GDM1 (cell line): ENCODE measurements at regions not wholly inside any gene's neighbourhood (a gene's known extent, or its start where the extent isn't known, plus 50 kb on each side); places are given as distances from the start of the nearest gene placed in this dataset.
"Not testable (repeated sequence)": the region's sequence is repeated elsewhere in the genome, so short reads cannot be mapped to it uniquely, and the experiment has no call there.

Experiments
- DNase-seq: peaks from one replicate; lab custom pipeline; 2025; lab: John Stamatoyannopoulos, UW

GRCh38 chr2:217366966-217367365 is 507.1 kb upstream of the TNP1 start:
- DNase-seq = no peak

DNA sequence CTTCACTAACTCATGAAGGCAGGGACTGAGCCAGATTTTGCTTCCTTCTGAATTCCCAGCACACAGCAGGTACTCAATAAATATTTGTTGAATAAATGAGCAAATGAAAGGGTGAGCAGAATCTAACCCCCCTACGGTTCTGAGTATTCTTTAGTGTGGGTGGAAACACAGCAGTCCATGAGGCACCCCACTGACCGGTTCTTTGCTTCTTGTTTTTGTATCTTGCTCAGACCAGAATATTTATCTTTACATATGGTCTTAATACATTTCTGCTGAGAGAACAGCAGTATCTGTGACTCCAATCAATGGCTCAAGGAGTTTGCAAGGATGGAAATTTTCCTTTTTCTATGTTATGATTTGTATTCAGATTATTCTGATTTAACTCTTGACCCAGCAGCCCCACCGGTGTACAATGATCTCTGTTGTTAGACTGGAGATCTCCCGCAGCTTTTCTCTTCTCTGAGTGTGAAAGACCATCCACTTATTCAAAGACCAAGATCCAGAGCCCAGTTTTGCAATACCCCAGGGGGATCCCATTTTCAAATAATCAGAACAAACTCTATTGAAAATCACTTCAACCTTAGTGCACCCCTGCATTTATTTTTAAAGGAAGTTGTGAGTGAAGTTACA is 506.5 kb upstream of the TNP1 start:
- no peak for DNase-seq

DNA sequence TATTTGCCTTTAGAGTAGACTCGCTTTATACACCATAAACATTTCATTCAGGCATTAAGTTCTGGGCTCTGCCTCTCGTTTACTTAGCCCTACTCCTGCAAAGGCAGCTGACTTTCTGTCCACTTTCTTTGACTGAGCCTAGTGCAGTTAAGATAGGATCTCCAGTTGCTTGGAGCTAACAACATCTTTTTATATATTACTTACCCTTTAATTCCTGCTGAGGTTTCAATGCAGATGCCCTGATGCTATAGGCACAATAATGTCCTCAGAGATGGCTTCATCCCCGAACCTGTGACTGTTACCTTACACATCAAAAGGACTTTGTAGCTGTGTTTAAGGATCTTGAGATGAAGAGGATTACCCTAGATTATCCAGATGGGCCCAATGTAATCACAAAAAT is 505.8 kb upstream of the TNP1 start:
- no peak for DNase-seq

DNA sequence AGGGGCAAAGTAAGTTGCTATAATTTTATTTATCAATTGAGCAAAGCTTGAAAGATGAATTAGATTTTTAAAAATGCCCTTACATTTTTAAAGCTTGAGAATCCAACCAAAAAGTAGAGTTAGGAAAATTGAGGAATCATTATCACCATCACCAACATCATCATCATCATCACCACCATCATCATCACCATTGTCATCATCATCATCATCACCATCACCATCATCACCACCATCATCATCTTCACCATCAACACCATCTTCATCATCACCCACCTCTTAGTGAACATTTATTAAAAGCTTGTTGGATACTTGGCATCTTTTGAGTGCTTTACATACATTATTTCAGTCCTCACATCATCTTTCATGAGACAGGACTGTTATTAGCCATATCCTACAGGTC is 504.4 kb upstream of the TNP1 start:
- no peak for DNase-seq

GRCh38 chr2:217363470-217363869 is 503.6 kb upstream of the TNP1 start:
- no peak for DNase-seq

DNA sequence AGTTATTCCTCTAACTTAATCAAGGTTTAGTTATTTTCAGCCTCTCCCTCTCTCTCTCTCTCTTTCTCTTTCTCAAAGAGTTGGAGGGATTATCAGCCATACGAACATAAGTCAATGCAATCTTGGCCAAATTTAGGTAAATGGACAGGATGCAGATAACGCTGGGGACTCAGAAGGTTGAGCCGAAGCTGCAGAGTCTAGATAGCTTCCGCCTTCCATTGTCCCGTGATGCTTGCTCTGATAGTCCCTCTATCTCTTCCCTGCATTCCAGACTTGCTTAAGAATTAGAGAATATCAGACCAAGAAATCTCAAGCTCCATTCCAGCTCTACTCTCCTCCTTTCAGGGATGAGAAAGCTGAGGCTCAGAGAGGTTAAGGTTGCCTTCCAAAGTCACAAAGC is 502.8 kb upstream of the TNP1 start:
- no peak for DNase-seq

DNA sequence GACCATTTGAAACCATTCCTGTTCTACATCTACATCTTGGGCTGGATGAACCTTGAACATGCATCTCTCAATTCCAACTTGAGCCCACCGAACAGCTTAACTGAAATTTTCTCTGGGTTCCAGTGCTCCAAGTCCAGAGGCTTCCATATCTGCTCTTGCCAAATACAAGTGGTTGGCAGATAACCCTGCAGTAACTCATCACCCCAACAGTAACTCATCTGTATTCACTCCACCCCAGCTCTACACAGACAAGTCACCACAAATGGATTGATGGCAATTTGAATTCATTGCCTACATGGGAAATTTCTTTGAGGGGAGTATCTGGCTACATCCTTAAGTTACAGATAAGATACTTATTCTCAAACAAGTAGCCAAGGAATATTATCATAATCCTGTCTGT is 502.4 kb upstream of the TNP1 start:
- DNase-seq = no peak

- no peak for DNase-seq
Measured at GRCh38 chr2:217361483-217361880, 501.6 kb upstream of the TNP1 start.

DNA sequence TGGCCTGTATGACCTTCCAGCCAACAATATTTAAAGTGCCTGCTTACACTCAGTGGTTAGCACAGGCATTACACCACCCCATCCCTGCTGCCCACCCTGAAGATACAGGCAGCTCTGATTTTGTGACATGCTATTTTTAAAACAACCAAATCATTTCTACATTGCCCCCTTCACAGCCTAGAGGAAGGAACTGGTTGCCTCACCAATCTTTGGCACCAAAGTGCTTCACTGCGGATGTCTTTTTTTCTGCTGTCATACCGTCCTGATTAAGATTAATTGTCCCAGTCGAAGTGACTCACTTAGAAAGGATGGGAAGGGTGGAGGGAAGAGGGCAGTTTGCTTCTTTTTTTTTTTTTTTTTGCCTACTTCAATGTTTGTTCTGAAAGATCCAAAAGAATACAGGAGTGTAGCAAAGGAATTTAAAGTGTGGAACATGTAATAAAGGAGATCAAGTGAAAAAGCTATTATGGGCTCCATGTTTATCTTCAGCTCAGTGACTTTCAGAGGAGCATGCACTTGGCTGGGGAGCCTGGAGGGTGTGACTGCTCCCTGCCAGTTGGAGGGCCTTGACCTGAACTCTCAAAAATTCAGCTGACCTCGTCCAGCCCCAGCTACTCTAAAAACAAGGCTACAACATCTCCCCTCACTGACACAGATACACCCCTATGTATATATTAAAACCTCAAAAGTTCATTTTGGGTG is 501.1 kb upstream of the TNP1 start:
- no peak for DNase-seq

- no peak for DNase-seq
Measured at GRCh38 chr2:217360111-217360510, 500.2 kb upstream of the TNP1 start.

DNA sequence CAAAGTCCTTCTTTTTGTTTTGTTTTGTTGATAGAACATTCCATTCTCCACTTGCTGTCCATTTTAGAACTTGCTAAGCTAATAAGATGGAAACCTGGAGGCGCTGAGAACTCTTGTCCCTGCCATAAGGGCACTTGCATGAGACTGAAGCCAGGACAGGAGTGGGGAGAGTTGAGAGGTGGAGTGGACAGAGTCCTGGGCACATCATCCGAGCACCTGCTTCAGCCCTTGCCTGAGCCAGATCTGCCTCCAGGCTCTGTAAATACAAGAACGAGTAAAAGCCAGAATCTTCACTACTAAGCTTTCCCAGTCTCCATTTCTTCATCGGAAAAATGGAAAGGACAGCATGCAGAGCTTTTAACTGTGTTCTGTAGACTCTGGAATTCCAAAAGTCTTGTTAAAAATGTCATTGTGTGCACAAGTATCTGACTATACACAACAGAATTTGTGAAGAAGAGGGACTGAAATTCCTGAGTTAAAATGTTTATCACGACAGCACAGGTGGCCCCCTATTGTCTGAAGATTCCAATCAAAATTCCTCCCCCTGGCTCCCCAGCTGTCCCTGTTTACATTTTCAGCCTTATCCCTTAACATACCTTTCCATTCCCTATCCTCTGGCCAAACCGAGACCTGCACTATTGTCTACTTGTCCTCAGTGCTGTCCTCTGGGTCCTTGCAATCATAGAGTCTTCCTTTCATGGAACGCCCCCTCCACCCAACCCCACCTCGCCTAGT is 498.2 kb upstream of the TNP1 start:
- no peak for DNase-seq

DNA sequence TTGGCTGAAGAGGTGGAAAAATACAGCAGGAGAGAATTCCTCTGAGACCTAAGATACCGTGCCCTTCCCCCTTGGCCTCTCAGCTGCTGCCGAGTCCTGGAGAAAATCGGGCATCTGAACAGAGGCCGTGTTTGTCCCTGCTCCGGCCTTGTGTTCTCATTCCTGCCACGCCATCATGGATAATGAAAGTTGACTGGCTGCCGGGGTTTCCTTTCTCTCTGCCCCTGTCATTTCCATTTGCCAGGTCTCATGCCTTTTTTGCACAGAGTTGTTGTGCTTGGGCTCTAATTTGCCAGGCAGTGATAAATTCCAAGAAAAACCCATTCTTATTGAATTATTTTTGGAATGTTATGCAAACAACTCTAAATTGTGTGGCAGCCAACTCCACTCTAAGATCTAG is 496.9 kb upstream of the TNP1 start:
- DNase-seq = no peak

DNA sequence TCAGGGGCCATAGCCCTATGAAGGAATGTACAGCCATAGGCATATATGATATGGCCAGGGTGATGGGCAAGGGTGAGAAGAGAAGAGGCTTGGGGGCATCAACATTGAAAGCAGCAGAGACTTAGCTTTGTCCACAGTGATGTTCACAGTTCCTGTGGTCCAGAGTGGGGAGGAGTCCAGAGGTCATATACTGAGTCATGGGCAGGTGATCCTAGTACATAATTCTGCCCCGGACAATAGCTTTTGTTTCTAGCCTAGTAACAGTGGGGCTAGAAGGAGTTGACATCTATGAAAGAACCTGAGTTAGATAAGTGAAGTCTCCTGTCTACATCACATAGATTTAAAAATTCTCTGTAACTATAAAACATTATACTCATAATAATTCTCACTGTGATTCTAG is 496.3 kb upstream of the TNP1 start:
- DNase-seq = no peak

GRCh38 chr2:217353591-217353990 is 493.7 kb upstream of the TNP1 start:
- DNase-seq = no peak

GRCh38 chr2:217351378-217351777 is 491.5 kb upstream of the TNP1 start:
- DNase-seq = no peak

- no peak for DNase-seq
Measured at GRCh38 chr2:217349251-217349650, 489.4 kb upstream of the TNP1 start.

DNA sequence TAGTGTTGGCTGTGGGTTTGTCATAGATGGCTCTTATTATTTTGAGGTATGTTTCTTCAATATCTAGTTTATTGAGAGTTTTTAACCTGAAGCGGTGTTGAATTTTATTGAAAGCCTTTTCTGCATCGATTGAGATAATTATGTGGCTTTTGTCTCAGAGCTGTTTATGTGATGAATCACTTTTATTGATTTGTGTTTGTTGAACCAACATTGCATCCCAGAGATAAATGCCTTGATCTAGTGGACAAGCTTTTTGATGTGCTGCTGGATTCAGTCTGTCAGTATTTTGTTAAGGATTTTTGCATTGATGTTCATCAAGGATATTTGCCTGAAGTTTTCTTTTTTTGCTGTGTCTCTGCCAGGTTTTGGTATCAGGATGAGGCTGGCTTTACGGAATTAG is 487.8 kb upstream of the TNP1 start:
- DNase-seq = not testable (repeated sequence)

GRCh38 chr2:217346043-217346442 is 486.2 kb upstream of the TNP1 start:
- DNase-seq = not testable (repeated sequence)

- DNase-seq = no peak
Measured at GRCh38 chr2:217340899-217341298, 481.0 kb upstream of the TNP1 start.

- no peak for DNase-seq
Measured at GRCh38 chr2:217340176-217340575, 480.3 kb upstream of the TNP1 start.

DNA sequence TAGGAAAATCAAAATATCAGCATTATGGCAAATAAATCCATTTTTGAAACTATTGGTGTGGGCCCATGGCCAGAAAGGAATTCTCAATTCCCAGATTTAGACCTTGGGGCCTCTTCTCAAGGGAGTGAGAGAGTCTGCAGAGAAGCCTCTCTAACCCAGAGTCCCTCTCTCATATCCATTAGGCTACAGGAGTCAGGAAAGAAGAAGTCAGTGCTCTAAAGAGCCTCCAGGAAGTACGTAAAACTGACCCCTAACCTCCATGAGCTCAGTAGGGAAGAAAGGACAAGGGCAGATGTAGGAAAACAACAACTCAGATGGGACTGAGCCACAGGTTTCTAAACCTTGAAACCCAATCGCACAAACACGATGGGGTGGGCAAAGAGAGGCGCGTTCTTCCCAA is 479.9 kb upstream of the TNP1 start:
- no peak for DNase-seq

DNA sequence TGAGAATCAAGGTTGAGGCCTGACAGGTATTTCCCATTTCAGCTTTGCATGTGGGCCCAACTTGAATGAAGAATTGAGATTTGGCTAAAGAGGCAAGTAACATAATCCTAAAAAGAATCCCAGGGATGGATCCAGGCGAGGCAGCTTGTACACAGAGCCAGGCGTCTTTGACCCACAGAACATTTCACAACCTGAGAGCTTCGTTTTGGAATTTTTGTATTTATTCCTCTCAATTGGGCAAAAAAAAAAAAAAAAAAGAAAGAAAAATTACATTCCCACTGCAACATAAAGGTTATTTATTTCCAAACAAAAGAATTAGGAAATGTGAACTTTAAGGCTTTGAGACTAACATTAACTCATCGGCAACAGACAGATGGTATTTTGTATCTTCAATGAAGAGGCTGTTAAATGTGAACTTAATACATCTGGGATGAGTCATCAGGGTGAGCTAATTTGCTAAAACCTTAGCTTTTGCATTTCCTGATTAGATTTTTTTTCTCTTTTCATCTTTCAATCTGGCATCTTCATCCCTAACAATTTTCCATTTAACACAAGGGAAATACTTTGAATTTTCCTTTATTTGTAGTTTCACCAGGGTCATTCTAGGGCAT is 478.5 kb upstream of the TNP1 start:
- no peak for DNase-seq

DNA sequence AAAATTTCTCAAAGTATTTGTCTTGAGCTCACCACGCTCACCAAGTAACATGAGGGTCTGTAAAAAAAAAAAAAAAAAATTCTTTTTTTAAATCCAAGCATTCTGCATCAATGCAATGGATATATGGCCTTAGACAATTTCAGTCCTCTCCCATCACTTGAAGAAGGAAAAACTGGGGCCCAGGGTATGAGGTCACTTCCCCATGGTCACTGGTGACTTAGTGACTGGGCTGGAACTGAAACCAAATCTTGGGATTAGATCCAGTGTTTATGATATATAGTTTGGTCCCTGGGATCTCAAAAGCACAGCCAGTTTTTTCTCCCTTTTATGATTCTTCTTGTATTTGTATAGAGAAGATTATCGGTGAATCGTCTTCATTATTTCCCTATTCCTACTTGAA is 477.9 kb upstream of the TNP1 start:
- no peak for DNase-seq
